Vagina (tissue), 2 donors: ENCODE measurements at regions not wholly inside any gene's neighbourhood (a gene's known extent, or its start where the extent isn't known, plus 50 kb on each side); places are given as distances from the start of the nearest gene placed in this dataset.

ENCODE experiments used
- CTCF ChIP-seq, 3 experiments: fragments of 450-650 bp in 2 of 3; fragments of 200-600 bp in 1 of 3; sonication (generic) in 1 of 3; IDR thresholded peaks; one replicate each; pipeline ENCODE4 v1.5.1; 2017 to 2019; ENCODE audit warnings: antibody characterized with exemption in 3 of 3, mild to moderate bottlenecking in 2 of 3, moderate library complexity in 2 of 3
- POLR2A ChIP-seq, 2 donors: fragments of 450-650 bp; IDR thresholded peaks; one replicate each; pipeline ENCODE4 v1.6.1; 2017; ENCODE audit warnings: antibody characterized with exemption in 2 of 2, mild to moderate bottlenecking in 2 of 2, moderate library complexity in 2 of 2
- POLR2AphosphoS5 ChIP-seq, 2 donors: sonication (generic); formaldehyde crosslinking; IDR thresholded peaks; one replicate each; pipeline ENCODE4 v1.9.0; 2017; ENCODE audit warnings: antibody characterized with exemption in 2 of 2, mild to moderate bottlenecking in 2 of 2, low read depth in 1 of 2; ENCODE audit not compliant: insufficient read depth in 1 of 2

GRCh38 chr11:103539166-103539565 lies 429.9 kb downstream of the DYNC2H1 start:
- TF ChIP-seq POLR2AphosphoS5 (IDR thresholded peaks at IDR 0.05; ENCODE audit: insufficient read depth in 1 of 2, low read depth in 1 of 2) (no peak), POLR2A (IDR thresholded peaks at IDR 0.05) (no peak), CTCF (IDR thresholded peaks at IDR 0.05) (no peak)
